ENCODE measurements at regions not wholly inside any gene's neighbourhood (a gene's known extent, or its start where the extent isn't known, plus 50 kb on each side); places are given as distances from the start of the nearest gene placed in this dataset.

DNA sequence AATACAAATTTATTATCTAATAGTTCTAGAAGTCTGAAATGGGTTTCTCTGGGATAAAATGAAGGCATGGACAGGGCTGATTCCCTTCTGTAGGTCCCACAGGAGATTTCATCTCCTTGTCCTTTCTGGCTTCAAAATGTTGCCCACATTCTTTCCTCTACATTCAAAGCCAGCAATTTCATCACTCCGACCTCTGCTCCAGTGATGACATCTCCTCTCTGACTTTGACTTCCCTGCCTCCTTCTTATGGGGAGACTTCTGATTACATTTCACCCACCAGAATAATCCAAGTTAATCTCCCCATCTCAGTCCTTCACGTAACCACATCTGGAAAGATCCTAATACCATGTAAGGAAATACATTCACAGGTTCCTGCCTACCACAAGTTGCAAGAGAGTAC, 358.0 kb upstream of the C1orf87 start:
- TF ChIP-seq CTCF (conservative IDR thresholded peaks at IDR 0.05) (no peak), EZH2 (IDR thresholded peaks at IDR 0.05; ENCODE audit: low read depth) (no peak)
